Left lung (tissue), 4 donors: ENCODE measurements at regions not wholly inside any gene's neighbourhood (a gene's known extent, or its start where the extent isn't known, plus 50 kb on each side); places are given as distances from the start of the nearest gene placed in this dataset.
A peak's percentile ranks its signal among the peaks of the same experiment; 100 is the strongest.

Experiments used
- ATAC-seq: fragments of 200-7000 bp; cut with Tn5 transposase; one replicate; pipeline ENCODE4 v1.9.1; 2020; ENCODE audit warnings: moderate library complexity
- DNase-seq, 4 donors: peaks; one replicate each; pipeline ENCODE4 v3.0.0-alpha.2; 2013 to 2020
- H3K27ac ChIP-seq, 2 donors: fragments of 200-600 bp; sonication (generic) in 1 of 2; one replicate each; pipeline versions ENCODE4 v1.5.0 to v1.8.0; 2020 to 2021
- H3K27me3 ChIP-seq, 2 donors: fragments of 200-600 bp; sonication (generic) in 1 of 2; one replicate each; pipeline versions ENCODE4 v1.5.0 to v1.8.0; 2020 to 2021
- H3K36me3 ChIP-seq, 2 donors: fragments of 200-600 bp; sonication (generic) in 1 of 2; one replicate each; pipeline versions ENCODE4 v1.5.0 to v1.8.0; 2020 to 2021
- H3K4me1 ChIP-seq, 2 donors: fragments of 200-600 bp; one replicate each; pipeline ENCODE4 v1.8.0; 2021
- H3K4me3 ChIP-seq, 2 donors: fragments of 200-600 bp; sonication (generic) in 1 of 2; one replicate each; pipeline versions ENCODE4 v1.5.0 to v1.8.0; 2020 to 2021; ENCODE audit warnings: mild to moderate bottlenecking in 1 of 2
- H3K9me3 ChIP-seq, 2 donors: fragments of 200-600 bp; sonication (generic) in 1 of 2; one replicate each; pipeline versions ENCODE4 v1.5.0 to v1.8.0; 2020 to 2021
- CTCF ChIP-seq, 2 donors: fragments of 200-600 bp; sonication (generic) in 1 of 2; IDR thresholded peaks; one replicate each; pipeline versions ENCODE4 v1.5.0 to v1.8.0; 2021; ENCODE audit warnings: antibody characterized with exemption in 2 of 2
- intact Hi-C, 2 donors: fragments of 100-400 bp; cut with DNase I; formaldehyde crosslinking; loops; one replicate each; pipeline versions ENCODE4 v1.11.2 to v1.14.2; 2022
- donor health status: DM: no; HTN: yes; CAD: no.
- donor health status: DM: no; HTN: no; CAD: no.

GRCh38 chr7:115782696-115783490, 247.7 kb downstream of the TFEC start:
- ATAC-seq = no peak
- Histone ChIP-seq H3K4me3 (no peak overlapping the region), H3K27ac (no peak overlapping the region), H3K36me3 (no peaks in the 10 kb centered on the region), H3K9me3 (no peaks in the 10 kb centered on the region), H3K27me3 (no peaks in the 10 kb centered on the region), H3K4me1 (no peaks in the 10 kb centered on the region)
- peak in 2 of 4 donors; percentile 4 to 9 for DNase-seq
- intact Hi-C loops = no loop called here
- TF ChIP-seq CTCF (IDR thresholded peaks at IDR 0.05) = no peak

- H3K27ac ChIP-seq = no peak overlapping the region
- no peak for TF ChIP-seq CTCF (IDR thresholded peaks at IDR 0.05)
- DNase-seq (no peak), ATAC-seq (peak; percentile 55)
- no peaks in the 10 kb centered on the region for H3K9me3 ChIP-seq
- intact Hi-C loops = no loop called here
- no peaks in the 10 kb centered on the region for H3K27me3 ChIP-seq
- H3K4me1 ChIP-seq = no peaks in the 10 kb centered on the region
- no peak overlapping the region for H3K4me3 ChIP-seq
- H3K36me3 ChIP-seq = no peaks in the 10 kb centered on the region
These were observed 251.0 kb downstream of the TFEC start for GRCh38 chr7:115779561-115779960.

- Histone ChIP-seq H3K36me3 (no peaks in the 10 kb centered on the region), H3K27ac (no peak overlapping the region), H3K9me3 (no peaks in the 10 kb centered on the region), H3K4me3 (no peak overlapping the region), H3K27me3 (no peaks in the 10 kb centered on the region), H3K4me1 (no peaks in the 10 kb centered on the region)
- intact Hi-C loops = no loop called here
- TF ChIP-seq CTCF (IDR thresholded peaks at IDR 0.05) = no peak
- no peak for DNase-seq
- peak; percentile 43 for ATAC-seq
These were observed 254.6 kb downstream of the TFEC start for GRCh38 chr7:115775981-115776380.

- DNase-seq (no peak), ATAC-seq (no peak)
- Histone ChIP-seq H3K36me3 (no peaks in the 10 kb centered on the region), H3K4me1 (no peaks in the 10 kb centered on the region), H3K27ac (no peak overlapping the region), H3K9me3 (no peaks in the 10 kb centered on the region), H3K27me3 (no peaks in the 10 kb centered on the region), H3K4me3 (no peak overlapping the region)
- intact Hi-C loops = no loop called here
- TF ChIP-seq CTCF (IDR thresholded peaks at IDR 0.05) = no peak
These were observed 267.2 kb downstream of the TFEC start for GRCh38 chr7:115763347-115763746.

GRCh38 chr7:115758025-115758424, 272.5 kb downstream of the TFEC start:
- H3K4me1 ChIP-seq = no peaks in the 10 kb centered on the region
- intact Hi-C loops = no loop called here
- no peaks in the 10 kb centered on the region for H3K27me3 ChIP-seq

More at GRCh38 chr7:115758025-115758424, 272.5 kb downstream of the TFEC start:
- DNase-seq (no peak), ATAC-seq (no peak)
- Histone ChIP-seq H3K36me3 (no peaks in the 10 kb centered on the region), H3K27ac (no peak overlapping the region), H3K4me3 (no peak overlapping the region), H3K9me3 (no peaks in the 10 kb centered on the region)
- TF ChIP-seq CTCF (IDR thresholded peaks at IDR 0.05) = no peak
